ENCODE measurements at regions not wholly inside any gene's neighbourhood (a gene's known extent, or its start where the extent isn't known, plus 50 kb on each side); places are given as distances from the start of the nearest gene placed in this dataset.

DNA sequence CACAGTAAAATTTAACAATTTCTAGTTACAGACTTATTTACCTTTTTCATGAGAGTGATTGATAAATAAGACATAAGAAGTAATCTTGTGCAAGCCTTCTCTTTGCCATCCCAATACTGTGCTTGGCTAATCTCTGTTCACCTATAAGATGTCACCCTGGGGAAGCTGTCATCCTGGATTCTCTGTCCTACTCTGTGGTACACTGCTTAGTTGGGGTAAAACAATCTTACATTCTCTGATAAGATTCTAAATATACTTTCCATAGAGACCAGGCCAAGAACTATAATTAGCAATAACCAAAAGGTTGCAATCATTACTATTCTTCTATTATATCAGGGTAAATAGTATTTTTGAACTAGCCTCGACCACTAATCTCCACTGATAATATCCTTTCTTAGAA, 1218.3 kb upstream of the CADM2 start:
- no peak for DNase-seq (ENCODE audit: low read depth)

DNA sequence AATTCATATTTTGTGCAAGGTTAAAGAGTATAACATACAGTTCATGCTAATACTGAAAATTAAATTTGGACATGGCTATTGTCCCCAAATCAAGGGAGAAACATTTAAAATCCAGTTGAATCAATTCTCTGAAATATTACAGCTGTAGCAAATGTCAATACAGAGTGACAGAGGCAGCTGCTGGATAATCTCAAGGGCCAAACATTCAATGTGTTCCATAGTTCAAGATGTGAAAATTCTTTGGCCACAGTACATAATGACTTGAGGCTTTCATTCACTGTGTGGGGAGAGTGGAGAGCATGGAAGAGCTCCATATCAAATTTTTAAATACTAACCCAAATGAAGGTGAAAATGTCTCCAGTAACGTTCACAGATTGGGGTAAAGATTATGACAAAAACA, 1192.8 kb upstream of the CADM2 start:
- DNase-seq (ENCODE audit: low read depth) = no peak

DNA sequence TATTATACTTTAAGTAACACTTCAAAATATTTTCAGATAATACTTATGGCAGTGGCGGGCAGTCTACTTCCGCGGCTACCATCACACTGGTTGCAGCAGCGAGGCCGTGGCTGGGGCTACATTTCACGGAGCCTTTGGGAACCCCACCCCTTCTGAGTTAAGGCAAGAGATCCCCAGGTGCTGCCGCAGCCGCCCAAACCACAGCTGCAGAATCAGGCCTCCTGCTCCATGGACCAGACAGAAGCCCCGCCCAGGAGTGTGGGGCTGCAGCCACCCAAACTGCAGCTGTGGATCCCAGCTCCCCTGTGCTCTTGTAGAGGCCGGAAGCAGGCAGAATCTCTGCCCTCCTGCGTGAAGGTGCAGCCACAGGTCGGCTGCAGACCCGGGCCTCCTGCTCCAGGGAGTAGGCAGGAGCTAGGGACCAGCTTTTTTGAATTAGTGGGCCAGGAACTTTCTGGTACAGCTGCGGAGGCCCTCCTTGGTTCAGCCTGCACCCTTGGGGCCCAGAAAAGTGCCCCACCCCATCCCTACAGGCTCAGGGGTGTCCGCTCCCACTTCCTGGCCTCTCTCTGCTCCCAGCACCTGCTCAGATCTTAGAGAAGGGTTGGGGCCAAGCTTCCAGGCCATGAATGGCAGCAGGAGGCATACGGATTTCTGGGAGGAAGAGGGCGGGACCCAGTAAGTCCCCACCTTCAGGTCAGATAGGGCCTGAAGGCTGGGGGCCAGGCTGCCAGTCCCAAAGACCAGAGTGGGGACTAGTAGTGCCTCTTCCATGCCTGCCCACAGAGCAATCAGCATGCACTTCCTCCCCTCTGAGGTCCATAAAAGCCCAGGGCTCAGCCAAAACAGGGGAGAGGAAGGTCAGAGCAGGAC, 1188.8 kb upstream of the CADM2 start:
- no peak for DNase-seq (ENCODE audit: low read depth)

DNA sequence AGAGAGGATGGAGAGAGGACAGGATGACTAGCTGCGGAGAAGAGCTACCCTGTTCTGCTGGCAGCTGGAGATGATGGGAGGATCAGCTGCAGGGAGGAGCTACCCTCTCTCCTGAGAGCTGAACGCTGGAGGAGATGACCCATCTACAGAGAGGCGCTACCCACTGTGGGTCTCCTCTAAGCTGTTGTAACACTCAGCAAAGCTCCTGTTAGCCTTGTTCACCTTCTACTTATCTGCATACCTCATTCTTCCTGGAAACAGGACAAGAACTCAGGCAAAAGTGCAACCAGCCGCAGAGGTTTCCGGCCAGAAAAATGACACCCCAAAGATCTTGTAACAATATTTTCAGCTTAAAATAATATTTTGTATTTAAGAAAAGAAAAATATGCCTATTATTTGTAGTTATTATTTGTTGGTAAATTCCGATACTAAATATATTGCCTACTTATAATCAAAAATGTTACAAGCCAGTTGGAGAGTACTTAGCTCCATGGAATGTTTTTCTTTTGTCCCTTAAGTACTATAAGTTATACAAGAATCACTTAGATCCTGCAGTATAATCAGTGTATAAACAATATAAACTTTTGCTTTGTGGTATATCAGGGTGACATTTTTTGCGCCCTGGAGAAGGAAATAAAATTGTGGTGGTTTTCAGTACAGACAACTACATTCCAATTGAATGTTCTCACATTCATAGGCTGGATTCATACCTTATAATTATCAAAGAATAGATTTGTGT, 1188.0 kb upstream of the CADM2 start:
- DNase-seq (ENCODE audit: low read depth) = no peak

DNA sequence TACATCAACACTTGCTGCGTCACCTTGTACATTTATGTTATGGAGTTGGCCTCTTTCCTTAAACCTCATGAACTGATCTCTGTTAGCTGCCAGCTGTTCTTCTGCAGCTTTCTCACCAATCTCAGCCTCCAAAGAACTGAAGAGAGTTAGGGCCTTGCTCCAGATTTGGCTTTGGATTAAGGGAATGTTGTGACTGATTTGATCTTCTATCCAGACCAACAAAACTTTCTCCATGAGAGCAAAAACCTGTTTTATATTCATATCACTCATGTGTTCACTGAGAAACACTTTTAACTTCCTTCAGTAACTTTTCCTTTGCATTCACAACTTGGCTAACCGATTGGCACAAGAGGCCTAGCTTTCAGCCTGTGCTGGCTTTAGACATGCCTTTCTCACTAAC, 1156.0 kb upstream of the CADM2 start:
- no peak for DNase-seq (ENCODE audit: low read depth)

DNA sequence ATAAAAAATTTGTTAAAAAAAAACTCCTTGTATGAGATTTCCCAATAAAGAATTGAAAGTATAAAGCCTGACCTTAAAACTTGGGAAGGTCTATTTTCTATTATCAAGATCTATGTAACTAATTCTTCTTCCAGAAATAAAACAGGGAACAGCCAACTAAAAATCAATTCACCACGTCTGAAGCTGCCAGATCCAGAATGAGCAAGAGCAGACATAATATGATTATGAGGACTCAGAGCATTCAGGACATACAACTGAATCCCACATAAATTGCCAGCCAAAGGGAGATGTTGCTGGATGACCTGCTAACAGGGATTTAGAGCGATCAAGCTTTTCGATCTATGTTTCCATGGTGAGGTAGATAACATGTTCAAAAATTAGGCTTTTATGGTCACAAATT, 1151.3 kb upstream of the CADM2 start:
- no peak for DNase-seq (ENCODE audit: low read depth)

DNA sequence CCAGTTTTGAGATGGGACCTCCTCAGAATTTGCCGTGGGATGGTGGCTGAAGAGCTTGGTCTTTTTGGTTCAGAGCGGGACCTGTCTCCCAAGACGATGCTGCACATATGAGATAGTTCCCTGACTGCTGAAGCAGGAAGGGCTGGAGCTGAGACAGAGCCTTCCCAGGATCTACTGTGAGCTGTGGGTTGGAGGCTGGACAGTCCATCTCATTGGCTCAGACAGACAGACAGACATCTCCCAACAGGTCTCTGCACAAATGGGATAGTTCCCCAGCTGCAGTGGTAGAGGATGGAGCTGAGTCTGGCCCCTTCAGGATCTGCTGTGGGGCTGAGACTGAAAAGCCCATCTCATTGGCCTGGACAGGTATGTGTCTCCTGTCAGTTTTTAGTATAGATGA, 1145.6 kb upstream of the CADM2 start:
- no peak for DNase-seq (ENCODE audit: low read depth)

DNA sequence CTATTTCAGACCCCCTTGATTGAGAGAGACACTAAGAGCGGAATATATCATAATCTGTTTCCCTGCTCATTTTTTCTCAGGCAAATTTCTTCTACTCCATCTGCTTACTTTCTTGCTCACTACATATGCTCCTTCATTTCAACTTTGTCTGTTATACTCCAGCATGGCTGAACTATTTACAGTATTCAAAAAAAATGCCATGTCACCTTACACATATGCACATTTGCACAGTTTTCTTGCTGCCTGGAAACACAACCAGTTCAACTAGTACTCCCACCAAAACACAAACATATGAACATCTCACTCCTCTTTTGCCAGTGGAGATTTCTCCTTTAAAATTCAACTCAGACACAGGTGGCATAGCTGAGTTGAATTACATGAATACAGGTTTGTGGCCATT, 1142.1 kb upstream of the CADM2 start:
- DNase-seq (ENCODE audit: low read depth) = no peak

DNA sequence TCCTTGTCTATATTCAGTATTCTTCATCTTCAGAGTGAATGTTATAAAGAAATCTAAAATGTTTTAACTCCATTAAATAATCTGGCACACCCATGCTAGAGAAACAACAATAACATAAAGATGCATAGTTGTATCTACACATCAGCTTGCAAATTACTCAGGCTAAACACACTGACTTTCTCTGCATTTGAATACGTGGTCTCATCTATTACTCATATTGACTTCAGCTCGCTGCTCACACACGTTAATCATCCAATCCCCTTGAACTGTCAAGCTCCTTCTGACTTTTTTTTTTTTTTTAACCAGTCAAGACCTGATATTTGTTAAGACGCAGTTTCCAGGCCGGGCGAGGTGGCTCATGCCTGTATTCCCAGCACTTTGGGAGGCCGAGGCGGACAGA, 1137.3 kb upstream of the CADM2 start:
- DNase-seq (ENCODE audit: low read depth) = no peak

DNA sequence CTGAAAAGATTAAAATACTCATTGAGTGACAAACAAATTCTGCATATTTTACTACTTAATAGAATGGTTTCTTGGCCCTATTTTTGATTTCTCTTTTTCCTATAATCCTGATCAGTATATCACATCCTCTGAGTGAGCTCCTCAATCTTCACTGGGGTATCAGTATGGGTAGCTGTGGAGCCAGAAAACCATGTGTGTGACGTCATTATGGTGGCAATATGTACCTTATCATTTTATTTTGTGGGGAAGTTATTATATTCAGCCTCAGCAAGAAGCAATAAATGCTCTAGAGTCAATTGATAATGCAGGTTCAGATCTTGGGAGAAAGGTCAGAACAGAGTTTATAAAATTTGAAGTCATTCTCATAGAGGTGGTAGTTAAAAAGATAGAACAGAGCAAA, 1135.7 kb upstream of the CADM2 start:
- no peak for DNase-seq (ENCODE audit: low read depth)

DNA sequence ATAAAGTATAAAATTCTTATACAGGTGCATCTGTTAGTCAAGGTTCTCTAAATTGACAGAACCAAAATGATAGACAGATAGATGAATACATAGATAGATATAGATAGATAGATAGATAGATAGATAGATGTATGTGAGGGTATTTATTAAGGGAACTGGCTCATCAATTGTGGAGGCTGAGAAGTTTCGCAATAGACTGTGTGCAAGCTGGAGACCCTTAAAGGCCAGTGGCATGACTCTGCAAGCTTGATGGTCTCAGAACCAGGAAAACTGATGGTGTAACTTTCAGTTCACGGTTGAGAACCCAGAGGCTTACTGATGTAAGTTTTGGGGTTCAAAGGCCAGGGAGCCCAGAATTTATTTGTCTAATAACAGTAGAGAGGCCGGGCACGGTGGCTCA, 1123.7 kb upstream of the CADM2 start:
- no peak for DNase-seq (ENCODE audit: low read depth)

DNA sequence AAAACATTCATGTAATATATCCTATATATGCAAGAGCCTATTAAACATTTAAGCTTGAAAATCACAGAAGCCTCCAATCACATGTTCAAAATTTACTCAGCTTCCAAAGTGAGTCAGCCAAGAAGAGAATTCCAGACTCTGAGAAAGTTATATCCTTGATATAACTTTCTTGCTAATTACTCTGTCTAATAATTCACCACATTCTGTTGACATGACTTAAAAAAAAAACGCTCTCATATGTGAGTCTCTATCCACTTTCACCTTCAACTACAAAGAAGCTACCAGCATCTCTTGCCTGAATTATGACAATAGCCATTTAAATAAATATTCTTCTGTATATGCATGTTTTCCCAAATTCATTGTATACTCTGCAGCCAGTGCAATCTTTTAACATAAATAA, 1116.3 kb upstream of the CADM2 start:
- DNase-seq (ENCODE audit: low read depth) = no peak

DNA sequence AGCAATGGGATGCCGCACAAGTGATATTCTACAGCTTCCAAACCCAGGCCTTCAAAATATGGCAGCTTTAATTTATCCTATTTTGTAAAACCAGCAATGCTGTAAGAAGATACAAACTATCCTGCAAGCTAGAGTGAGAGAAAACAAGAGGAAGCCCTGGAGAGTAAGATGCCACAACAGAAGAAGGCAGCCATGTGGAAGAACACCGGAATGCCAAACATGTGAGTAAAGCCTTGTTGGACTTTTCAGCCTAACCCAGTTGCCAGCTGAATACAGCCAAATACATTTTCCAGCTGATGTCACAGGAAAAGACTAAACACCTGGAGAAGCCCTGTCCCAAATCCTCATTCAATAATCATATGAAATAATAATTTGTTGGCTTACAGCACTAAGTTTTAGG, 1115.1 kb upstream of the CADM2 start:
- no peak for DNase-seq (ENCODE audit: low read depth)

DNA sequence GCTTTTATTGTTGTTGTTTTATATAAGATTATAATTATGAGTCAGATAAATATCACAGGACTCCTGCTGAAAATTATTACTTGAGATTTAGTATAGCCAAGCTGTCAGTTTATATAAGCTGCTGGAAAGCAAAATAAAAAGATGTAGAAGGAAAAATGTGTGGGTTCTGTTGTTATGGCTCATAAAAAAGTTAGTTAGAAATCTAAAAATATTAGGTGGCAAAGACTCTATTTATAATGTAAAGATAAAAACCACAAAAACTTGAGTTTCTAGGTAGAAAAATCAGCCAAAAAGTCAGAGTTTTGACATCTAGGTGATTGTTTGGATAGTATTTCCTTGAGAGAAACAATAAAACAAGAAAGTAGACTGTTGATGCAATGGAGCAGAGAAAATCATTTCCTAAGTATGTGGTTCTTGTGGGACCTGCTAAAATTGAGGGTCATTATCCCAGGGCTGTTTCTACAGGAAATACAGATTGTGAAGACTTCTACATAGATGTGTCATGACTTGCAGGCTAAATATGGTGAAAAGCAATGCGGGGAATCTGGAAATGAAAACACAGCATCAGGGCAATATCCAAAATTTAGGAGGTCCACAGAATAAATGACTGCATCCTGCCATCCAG, 1109.6 kb upstream of the CADM2 start:
- no peak for DNase-seq (ENCODE audit: low read depth)

DNA sequence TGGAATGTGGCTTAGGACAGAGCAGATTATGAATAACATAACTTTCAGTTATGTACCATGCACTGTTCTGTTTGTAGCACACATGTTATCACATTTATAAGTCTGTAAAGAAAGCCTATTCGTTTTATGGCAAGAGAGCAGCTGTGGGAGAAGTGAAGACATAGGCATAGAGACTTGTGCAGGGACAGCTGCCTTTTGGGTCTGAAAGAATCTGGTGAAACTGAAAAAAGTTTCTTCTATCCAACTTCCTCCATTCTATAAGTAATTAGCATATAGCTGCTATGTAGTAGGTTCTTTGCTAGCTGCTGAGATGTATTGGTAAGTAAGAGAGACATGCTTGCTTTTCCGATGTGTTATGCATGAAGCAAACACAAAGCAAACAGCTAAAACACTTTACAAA, 1095.4 kb upstream of the CADM2 start:
- no peak for DNase-seq (ENCODE audit: low read depth)

DNA sequence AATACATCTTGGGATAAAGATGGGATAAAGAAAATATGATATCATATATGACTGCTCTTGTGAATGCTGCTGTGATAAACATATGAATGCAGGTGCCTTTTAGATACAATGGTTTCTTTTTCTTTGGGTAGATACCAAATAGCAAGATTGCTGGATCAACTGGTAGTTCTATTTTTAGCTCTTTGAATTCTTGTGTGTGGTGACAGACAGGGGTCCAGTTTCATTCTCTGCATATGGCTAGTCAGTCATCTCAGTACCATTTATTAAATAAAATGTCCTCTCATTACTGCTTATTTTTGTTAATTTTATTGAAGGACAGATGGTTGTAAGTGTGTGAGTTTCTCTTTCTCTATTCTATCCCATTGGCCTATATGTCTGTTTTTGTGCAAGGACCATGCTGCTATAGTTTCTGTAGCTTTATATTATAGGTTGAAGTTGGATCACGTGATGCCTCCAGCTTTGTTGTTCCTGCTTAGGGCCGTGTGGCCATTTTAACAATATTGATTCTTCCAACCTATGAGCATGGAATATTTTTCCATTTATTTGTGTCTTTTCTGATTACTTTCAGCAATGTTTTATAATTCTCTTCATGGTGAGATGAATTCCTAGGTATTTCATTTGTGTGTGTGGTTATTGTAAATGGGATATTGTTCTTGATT, 1089.8 kb upstream of the CADM2 start:
- no peak for DNase-seq (ENCODE audit: low read depth)

DNA sequence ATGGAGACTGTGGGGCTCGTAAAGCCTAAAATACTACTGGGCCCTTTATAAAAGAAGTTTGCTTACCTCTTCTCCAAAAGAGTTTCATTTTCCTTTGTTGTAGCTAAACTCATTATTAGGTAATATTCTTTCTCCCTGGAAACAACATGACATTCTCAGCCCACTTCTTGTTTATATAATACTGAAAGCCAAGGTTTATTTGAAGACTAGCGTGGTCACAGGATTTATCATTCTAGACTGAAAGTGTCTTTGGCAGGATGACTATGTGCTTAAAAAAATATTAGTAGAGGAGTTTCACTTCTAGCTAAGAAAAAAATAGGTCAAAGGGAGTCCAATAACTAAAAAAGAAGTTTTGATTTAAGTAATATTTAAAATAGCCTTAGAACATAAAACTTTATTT, 1085.2 kb upstream of the CADM2 start:
- no peak for DNase-seq (ENCODE audit: low read depth)

DNA sequence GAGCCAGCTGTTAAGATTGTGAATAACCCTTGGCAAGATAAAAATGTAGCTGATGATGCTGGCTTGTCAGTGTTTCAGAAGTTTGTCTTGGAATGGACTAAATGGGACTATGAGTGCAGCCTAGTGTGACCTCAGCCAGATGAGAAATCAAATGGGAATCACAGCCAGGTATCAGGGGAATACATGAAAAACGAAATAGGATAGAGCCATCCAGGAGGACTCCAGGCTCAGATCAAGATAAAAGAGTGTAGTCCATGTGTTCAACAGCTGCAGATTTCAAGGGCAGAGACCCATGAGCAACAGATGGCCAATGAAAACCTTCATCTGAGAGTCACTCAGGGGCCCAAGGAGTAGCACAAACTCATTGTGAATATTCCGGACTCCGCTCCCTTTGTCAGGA, 1080.9 kb upstream of the CADM2 start:
- no peak for DNase-seq (ENCODE audit: low read depth)

DNA sequence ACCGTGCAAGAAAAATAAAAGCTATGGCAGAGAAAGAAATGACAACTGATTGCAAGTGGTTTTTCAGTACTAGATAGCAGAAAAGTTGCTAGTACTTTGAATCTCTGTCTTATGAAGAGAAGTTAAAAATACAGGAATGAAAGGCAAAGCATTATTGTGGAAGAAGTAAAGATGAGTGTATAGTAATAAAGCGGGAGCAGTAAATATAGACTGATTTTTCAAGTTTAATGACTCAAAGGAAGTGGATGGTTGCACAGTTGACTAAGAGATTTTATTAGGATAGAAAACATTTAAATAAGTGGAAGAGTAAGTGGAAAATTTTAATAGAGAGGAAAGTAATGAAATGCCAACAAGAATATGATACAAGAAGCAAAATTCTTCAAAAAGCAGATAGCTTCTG, 1076.1 kb upstream of the CADM2 start:
- no peak for DNase-seq (ENCODE audit: low read depth)

DNA sequence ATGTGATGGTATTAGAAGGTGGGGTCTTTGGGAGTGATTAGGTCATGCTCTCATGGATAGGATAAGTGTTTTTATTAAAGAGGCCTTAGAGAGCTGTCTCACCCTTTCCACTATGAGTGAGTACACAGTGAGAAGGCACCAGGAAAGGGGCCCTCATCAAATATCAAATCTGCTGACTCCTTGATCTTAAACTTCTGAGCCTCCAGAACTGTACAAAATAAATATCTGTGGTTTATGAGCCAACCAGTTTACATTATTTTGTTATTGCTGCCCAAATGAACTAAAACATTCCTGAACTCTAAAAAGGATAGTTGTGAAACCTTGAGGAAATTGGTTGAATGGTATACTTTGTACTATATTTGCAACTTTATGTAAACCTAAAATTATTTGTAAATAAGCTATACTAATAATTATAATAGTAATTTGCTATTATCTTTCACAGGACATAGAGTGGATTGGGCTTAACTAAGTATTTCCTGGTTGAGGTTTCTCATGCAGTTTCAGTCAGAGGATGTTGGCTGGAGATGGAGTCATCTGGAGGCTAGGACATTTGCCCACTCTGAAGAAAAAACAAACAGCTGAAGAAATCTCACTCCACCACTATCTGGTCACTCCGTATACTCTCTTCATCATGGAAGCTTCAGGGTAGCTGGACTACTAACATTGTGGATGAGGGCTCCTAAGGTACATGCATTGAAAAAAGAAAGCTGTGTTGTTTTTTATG, 1068.6 kb upstream of the CADM2 start:
- DNase-seq (ENCODE audit: low read depth) = no peak

DNA sequence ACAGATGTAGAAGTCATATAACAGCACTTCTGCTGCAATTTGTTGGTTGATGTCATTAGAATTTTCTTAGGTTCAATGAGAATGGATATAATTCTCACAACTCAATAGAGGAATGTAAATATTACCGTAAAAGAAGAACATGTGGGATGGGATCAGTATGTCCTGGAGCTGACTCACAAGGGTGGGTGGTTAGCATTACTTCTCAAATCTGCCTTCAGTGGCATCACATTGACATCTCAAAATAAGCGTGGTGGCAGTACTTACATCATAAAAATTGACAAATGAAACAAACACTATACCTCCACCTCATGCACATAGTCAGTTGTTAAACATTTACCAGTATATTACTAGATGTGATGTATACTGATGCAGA, 1068.0 kb upstream of the CADM2 start:
- DNase-seq (ENCODE audit: low read depth) = no peak

DNA sequence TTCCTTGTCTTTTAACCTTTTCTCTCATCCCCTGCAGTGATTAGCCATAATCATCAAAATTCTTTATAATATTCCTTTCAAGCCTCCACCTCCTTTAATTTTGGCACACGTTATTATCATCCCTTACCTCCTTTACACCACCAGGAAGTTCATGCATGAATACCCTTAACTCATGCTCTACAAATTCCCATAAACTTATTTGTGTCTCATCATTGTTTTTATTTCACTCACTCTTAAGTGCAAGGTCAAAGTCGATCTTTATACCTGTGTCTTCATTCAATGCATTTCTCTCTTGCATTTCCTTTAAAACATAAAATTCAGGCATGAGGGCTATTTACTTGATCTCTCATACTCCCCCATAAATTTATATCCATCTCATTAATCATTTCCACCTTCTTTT, 1064.6 kb upstream of the CADM2 start:
- DNase-seq (ENCODE audit: low read depth) = no peak
